GM21526 (cell line): ENCODE measurements at regions not wholly inside any gene's neighbourhood (a gene's known extent, or its start where the extent isn't known, plus 50 kb on each side); places are given as distances from the start of the nearest gene placed in this dataset.
A peak's percentile ranks its signal among the peaks of the same experiment; 100 is the strongest.
"Not testable (repeated sequence)": the region's sequence is repeated elsewhere in the genome, so short reads cannot be mapped to it uniquely, and the experiment has no call there.

ENCODE experiments used
- ATAC-seq: cut with Tn5 transposase; IDR thresholded peaks from one replicate; pipeline ENCODE4 v1.9.1; 2021; ENCODE audit warnings: moderate library complexity; ENCODE audit not compliant: unreplicated experiment, low FRiP score

DNA sequence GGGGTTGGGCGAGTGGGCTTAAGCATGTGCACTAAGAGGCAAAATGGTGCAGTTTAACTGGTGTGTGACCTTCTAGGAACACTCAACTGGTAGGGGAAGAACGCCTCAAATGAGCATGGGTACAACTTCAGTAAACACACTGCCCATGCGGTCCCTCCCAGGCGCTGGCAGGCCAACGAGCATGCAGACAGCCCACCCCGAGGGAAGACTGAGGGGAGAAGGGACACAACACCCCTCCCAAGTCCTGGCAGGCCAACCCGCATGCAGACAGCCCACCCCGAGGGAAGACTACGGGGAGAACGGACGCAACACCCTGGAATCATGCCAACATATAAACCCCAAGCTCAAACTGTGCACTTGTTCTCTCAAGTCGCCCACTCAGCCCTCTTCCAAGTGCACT, 456.0 kb downstream of the FBXO15 start:
- ATAC-seq, result no peak

DNA sequence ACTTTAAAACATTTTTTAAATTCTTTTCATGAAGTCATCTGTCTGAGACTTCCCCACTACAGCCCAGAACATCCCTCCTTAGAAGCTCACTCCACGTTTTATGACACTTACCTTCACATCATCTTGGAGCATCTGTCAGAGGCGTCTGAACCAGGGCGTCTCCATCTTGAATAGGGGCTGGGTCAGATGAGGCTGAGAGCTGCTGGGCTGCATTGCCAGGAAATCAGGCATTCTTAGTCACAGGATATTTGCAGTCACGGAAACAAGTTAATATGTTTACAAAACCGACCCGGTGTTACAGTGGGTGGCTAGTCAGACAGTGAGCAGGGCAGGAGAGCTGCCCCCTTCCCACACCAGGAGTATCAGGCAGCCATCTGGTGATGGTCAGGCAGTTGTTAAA, 456.5 kb downstream of the FBXO15 start:
- no peak for ATAC-seq

DNA sequence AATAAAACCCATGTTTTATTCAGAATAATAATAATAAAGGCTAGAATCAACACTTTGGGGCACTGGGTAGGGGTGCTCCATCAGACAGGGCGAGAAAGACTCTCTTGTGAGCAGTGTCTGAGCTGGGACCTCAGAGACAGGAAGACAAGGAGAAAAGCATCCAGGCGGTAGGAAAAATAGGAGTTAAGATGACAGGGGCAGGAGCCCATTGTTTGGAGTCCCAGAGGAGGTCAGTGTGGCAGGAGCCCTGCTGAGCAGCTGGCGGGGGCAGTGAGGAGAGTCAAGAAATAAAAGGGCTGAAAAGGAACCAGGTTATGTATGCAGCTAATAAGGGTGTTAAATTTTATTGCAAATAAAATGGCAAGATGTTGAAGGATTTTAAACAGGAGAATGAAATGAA, 457.4 kb downstream of the FBXO15 start:
- ATAC-seq, result no peak

DNA sequence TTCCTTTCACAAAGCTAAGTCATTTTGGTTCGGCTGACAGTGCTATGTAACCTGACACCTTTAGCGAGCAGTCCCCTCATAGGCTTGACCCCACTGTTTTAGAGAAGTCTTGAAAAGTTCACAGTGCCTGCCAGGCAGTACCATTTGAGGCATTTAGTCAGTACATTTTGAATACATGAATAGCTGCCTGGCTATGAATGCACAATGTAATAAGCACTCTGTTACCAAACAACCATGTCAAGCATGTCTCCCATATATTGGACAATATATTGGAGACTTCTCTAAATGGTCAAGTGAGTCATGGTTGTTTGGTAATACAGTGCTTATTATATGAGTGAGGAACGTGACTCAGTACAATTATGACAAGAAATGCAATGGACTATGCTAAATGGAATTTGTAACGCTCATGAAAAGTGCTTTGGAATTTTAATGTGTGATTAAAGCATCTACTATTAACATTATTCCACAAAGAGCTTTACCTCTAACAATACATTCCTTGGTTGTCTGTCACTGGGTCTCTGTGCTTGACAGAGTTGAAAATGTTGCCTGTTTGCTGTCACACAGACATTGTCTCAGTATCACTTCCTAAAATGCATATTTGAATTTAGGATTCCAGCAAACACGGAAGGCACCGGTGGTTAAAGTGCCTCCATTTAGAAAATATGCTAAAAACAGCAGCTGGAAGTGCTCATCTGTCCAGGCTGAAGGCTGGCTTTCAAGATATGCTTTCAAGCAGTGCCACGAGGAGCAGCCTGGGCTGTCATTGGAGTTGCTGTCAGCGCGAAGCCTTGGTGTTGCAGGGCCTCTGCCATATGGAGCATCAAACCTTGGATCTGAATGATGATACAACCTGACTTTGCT, 458.6 kb downstream of the FBXO15 start:
- peak; percentile 81 for ATAC-seq

DNA sequence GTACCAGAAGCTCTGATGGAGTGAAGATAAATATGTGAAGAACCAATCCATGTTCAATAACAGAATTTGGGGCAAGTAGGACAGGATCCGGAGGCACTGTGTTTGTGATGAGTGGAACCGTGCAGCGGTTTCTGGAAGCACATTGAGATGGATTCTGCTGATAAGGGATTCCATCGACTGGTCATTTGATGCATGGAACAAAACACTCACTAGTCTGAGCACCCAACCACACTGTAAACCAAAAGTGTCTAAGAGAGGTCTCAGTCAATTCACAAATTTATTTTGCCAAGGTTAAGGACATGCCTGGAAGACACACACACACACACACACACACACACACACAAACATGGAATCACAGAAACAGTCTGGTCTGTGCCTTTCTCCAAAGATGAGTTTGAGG, 459.5 kb downstream of the FBXO15 start:
- no peak for ATAC-seq

DNA sequence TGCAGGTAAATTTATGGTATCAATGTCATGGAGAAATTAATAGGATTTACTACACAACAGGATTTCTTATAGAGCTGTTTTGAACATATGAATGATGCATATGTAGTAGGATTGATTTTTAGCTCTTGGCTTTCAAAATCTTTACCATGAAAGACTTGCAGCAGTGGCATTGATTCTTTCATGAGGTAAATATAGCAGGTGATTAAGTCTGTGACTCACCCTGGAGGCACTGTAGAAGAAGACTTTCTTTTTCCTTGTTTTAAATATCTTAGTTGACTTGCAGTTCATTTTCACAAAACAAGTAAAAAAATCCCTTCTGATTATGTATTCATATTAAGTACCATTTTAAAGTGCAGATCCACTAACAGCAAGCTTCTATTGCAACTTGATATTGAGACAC, 463.0 kb downstream of the FBXO15 start:
- no peak for ATAC-seq

DNA sequence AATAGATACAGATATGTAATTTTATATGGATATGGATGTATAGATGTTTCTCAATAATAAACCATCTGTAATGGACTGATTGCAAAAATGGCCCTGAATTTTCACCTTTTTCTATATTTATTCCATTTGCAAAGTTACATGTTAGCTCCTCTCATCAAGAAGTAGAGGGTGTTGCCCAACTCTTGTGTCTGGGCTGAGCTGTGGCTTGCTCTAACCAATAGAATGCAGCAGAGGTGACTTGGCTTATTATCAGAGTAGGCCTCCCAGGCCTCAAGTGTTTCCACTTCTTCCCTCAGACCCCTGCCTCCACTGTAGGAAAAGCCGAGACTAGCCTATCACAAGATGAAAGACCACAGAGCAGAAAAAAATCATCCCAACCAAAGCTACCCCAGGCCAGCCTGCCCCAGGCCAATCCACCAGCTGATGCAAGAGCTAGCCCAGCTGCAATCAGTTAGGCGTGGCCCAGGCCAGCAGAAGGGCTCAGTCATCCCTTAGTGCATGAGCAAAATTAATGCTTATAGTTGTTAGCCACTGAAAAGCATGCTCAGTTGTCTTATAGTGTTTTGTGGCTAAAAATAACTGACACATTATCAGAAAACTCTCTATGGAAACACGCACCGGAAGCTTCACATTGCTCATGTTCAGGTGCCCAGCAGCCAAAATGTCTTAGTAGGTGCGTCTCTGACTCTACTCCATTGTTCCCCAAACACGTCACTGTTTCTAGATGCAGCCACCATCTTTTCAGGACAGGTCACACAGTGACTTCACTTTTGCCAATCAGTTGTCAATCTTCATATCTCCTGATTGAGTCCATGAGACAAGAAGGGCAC, 464.0 kb downstream of the FBXO15 start:
- ATAC-seq, result no peak

DNA sequence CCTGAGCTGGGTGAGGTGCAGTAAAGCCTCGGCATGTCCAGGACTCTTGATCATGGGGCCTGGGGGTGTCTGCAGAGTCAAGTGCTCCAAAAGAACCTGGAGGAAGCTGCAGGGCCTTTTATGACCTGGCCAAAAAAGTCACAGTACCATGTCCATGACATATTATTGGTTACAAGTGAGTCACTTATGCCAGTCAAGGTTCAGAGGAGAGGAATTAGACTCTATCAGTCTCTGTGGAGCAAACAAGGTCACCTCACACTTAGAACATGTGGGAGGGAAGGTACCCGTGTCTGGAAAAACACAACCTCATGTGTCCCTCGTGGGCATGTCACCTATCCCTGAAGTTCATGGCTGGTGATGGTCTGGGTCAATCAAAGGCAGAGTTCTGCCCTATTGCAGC, 465.7 kb downstream of the FBXO15 start:
- no peak for ATAC-seq

DNA sequence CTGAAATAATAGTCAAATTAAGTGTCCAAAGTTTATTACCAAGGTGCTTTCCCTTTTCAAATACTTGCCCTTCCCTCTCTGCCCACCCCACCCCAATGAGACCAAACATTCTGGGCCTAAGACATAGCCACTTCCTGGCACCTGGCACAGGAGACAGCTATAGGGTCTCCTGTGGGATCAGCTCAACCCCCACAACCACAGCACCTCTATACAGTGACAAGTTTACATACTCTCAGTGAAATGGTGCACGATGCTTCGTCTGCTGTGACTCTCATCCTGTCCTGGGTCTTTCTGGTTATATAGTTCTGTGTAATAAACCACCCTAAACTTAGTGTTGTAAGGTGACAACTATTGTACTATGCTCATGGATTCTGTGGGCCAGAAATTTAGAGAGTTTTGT, 466.2 kb downstream of the FBXO15 start:
- no peak for ATAC-seq

DNA sequence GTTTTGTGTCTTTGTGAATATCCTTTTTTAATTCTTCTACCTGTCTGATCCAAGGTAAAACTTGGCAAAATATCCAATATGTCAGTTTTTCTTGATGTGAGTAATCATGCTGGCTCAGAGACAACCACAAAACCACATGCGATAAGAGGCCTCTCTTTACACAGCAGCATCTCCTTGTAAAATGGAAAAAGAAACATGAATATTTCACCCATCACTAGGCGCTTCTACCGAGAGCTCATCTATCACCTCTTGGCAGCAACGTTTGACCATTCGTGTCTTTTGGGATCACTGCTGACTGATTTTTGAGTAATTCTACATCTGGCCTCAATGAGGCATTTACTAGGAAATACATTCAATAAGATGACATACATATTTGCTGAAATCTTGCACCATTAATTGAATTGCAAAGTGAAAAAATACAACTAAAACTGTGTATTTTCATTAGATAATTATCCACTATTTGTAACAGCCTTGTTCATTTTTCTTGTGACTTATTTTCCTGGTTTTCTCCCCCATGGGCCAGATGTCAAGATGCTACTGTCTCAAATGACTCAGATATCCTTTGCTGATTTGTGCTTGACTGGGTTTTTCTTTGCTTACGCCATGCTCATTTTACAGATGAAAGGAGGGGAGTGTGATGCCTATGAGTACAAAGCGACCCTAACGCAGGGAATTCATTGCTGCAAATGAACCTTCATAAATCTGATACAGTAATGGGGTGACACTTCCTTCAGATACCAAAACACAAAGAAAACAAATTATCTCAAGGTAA, 467.5 kb downstream of the FBXO15 start:
- no peak for ATAC-seq

DNA sequence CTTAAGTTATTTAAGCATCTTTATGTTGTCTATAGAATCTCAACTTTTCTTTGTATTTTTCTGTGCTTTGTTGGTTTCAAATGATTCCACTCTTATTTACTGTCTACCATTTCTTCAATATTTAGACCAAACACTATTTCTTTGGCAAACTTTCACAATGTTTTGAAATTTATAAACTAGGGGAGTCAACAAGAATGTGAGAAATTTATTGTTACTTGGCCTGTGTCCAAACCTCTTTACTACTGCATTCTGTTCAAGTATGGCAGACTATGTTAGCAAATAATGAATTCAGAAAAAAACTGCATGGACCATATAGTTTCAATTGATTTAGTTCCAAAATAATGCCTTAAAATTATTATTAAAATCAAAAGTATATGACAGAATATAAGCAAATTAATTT, 470.2 kb downstream of the FBXO15 start:
- no peak for ATAC-seq

DNA sequence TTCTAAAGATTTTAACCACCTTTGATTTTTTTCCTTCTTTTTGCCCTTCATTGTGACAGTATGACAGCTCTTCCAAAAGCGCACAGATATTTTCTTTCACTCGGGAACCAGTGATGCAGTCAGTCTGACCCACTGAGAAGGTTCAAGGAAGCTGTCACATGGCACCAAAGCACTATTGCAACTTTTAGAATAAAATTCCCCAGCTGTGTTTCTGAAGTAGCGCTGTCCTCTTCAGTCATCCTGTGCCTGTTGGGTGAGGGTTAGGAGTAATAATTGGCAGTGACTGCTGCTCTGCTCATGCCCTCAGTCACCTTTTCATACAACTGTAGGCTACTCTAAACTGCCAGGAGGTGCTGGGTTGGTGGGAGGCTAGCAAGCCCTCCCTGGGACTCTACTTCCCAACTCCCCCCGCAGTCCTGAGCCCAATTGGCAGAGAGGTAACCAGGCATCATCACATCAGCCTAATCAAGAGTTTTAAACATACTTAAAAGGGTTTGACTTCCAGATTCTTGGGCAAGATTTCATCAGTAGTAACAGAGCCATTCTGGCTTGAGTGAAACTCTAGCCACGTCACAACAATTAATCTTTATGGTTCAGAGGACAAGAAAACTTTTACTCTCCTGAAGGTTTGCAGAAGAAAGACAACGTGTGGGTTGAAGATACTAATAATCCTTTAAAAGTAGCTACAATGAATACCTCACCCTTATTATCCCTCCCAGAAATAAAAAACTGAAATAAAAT, 473.3 kb downstream of the FBXO15 start:
- no peak for ATAC-seq

DNA sequence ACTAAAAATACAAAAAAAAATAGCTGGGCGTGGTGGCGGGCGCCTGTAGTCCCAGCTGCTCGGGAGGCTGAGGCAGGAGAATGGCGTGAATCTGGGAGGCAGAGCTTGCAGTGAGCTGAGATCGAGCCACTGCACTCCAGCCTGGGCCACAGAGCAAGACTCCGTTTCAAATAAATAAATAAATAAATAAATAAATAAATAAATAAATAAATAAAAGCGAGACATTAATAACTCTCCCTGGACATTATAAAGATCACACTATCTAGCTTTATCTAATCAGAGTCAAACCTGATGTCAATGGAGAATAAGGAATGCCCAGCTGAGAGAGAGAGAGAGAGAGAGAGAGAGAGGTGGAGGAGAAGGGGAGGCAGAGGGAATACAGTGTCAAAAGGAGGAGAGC, 476.2 kb downstream of the FBXO15 start:
- not testable (repeated sequence) for ATAC-seq

DNA sequence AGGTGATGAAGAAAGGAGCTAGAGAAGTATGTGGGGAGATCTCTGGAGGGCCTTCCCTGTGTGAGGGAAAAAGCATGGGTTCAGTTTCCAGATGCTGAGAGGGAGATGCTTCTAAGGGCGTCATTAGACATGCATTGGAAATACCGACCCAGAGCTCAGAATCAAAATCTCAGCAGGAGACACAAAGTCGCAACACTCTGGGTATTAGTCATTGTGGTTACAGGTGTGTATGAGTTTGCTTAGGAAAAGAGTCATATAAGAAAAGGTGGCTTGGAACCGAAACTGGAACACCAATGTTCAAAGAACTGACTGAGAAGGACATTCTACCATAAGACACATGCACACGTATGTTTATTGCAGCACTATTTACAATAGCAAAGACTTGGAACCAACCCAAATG, 477.1 kb downstream of the FBXO15 start:
- ATAC-seq, result no peak

DNA sequence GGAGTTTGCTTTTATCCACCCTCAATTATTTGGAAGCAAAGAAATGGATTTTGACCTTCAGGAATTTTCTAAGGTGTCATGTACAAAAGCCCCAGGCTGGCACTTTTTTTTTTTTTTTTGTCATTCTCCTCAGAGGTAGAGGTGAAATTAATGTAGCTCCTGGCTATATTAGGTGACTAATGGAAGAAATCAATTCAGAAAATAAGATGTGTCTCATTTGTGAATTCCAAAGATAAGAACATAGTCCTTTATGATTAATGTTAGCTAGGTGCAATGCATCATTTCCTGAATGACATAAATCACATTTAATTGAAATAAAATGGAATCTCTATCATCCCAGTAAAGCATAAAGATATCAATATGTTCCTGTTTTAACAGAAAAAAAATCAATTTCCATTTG, 477.6 kb downstream of the FBXO15 start:
- no peak for ATAC-seq

DNA sequence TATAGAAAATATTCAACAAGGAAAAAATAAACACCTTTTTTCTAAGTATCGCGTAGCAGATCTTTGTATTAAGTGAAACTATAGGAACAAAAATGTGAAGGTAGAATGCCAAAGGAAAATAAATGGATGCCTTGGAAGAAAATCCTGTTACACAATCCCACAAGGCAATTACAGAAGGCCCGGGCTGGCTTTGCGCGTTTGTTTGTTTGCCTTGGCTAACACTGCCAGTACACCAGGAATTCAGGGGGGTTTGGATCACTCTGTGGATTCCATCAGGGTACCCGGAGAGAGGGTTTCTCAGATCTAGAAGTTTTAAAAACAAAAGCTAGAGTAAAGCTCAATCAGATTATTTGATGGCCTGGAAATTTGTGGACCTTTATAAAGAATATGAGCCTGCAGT, 478.3 kb downstream of the FBXO15 start:
- no peak for ATAC-seq

DNA sequence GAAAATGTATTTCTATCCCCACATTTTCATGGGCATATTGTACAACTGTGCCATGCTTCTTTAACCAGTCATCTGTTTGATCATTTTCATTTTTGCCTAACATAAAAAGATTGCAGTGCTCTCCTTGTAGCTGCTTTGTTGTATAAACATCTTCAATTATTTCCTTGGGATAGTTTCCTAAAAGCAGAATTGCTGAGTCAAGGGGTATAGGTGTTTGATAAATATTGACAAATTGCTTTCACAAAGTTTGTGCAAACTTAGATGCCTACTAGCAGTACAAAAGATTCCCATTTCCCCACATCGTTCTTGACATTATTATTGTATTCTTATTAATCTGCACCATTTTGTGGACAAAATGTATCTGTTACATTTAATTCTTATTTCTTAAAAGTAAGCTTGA, 479.6 kb downstream of the FBXO15 start:
- ATAC-seq, result no peak

DNA sequence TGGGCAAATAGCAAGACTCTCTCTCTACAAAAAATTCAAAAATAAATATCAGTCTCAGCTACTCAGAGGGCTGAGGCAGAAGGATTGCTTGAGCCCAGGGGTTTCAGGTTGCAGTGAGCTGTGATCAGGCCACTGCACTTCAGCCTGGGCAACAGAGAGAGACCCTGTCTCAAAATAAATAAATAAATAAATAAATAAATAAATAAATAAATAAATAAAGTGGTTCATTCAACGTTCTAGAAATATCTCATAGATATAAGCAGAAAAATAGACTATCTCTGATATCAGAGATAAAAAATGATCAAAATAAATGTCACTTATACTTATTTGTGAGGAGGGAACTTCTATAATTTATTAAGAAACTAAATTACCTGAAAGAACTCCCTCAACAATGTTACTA, 480.9 kb downstream of the FBXO15 start:
- no peak for ATAC-seq

DNA sequence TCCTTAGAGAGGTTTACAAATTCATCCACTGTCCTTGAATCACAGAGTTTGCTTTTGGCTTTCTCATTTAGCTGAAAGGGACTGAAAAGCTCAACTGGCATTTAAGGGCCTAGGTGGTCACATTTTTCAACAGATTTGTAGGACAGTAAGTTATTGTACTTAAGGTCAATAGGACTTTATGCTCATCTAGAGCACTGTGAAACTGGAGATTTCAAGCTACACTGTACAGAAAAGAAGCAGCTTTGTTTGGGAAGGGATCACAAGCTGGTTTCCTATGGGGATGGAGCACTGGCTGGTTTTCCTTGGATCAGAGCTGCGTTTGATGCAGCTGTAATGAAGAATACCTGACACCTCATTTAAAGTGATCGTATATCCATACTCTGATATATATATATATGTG, 482.7 kb downstream of the FBXO15 start:
- ATAC-seq, result no peak

DNA sequence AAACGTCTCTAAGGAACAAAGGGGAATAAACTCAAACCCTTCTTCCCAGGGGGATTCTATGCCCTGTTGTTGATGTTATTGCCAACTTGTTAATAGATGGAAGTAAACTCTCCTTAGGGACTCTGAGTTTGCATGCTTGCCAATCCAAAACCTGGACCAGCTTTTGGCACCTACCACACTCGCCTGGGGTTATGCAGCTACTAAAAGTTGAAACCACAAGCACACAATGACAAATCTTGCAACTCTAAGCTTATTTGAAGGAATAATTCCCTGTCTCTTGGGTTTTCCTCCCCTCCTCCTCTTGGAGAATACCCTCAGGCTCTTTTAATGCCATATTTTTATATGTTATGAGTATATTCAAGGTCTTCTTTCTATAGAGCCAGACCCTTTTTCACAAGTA, 484.1 kb downstream of the FBXO15 start:
- ATAC-seq, result no peak
